Heart left ventricle (tissue), 13 donors: ENCODE measurements at regions not wholly inside any gene's neighbourhood (a gene's known extent, or its start where the extent isn't known, plus 50 kb on each side); places are given as distances from the start of the nearest gene placed in this dataset.

Experiments used
- POLR2A ChIP-seq, 2 donors: fragments of 450-650 bp; IDR thresholded peaks; one replicate each; pipeline ENCODE4 v1.6.1; 2017; ENCODE audit warnings: antibody characterized with exemption in 2 of 2, mild to moderate bottlenecking in 2 of 2, moderate library complexity in 2 of 2
- TF ChIP-seq, protein P1 (sequence below), 12 donors: fragments of 200-600 bp; sonication (generic) in 4 of 12; IDR thresholded peaks; one replicate each; pipeline versions ENCODE4 v1.5.0 to v1.8.0; 2018 to 2022; ENCODE audit warnings: antibody characterized with exemption in 12 of 12, mild to moderate bottlenecking in 5 of 12
- donor health status: ischemic (EF 13 %, LVEDD 7.1; RV severe dilation, severe dysfunction).
- donor health status: DM: no; HTN: yes; CAD: no.
- donor health status: DM: no; HTN: no; CAD: no.
- donor health status: ischemic (EF 25% LVEDD 6.9; RV normal size, moderate dysfunction).
- donor health status: ischemic (EF 25% LVEDD 5.7; RV mildly dilated, moderate dysfunction).
- donor health status: ischemic (EF 35%, LVEDD 5.7; RV mildly dilated, moderate dysfunction).
- donor health status: nonischemic (EF 11% LVEDD 7.7; RV severe dilation, severe dysfunction).
- donor health status: DM: yes; HTN: yes; CAD: no.
- donor health status: PGD.
- donor health status: ischemic (EF 29% LVEDD 5.4; RV normal size, mild dysfunction).
- donor health status: nonischemic (EF 23%, LVEDD 6.1; RV moderate dilation, normal function).

- no peak for TF ChIP-seq POLR2A (IDR thresholded peaks at IDR 0.05)
- TF ChIP-seq, protein P1, sequence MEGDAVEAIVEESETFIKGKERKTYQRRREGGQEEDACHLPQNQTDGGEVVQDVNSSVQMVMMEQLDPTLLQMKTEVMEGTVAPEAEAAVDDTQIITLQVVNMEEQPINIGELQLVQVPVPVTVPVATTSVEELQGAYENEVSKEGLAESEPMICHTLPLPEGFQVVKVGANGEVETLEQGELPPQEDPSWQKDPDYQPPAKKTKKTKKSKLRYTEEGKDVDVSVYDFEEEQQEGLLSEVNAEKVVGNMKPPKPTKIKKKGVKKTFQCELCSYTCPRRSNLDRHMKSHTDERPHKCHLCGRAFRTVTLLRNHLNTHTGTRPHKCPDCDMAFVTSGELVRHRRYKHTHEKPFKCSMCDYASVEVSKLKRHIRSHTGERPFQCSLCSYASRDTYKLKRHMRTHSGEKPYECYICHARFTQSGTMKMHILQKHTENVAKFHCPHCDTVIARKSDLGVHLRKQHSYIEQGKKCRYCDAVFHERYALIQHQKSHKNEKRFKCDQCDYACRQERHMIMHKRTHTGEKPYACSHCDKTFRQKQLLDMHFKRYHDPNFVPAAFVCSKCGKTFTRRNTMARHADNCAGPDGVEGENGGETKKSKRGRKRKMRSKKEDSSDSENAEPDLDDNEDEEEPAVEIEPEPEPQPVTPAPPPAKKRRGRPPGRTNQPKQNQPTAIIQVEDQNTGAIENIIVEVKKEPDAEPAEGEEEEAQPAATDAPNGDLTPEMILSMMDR (IDR thresholded peaks at IDR 0.05): no peak
These were observed 487.1 kb upstream of the ANO3 start for GRCh38 chr11:25844811-25845210.
